D721Med (cell line): ENCODE measurements at regions not wholly inside any gene's neighbourhood (a gene's known extent, or its start where the extent isn't known, plus 50 kb on each side); places are given as distances from the start of the nearest gene placed in this dataset.
"Not testable (repeated sequence)": the region's sequence is repeated elsewhere in the genome, so short reads cannot be mapped to it uniquely, and the experiment has no call there.

Source experiments
- DNase-seq: peaks from one replicate; pipeline ENCODE4 v3.0.0; 2011; ENCODE audit warnings: low spot score; ENCODE audit not compliant: insufficient read length
- FAIRE-seq: peaks from 2 replicates; lab custom pipeline; 2011; peaks lifted over from hg19 to GRCh38; lab: Jason Lieb, UNC
- TF ChIP-seq, protein P1 (sequence below): IDR thresholded peaks from 2 replicates; pipeline ENCODE4 v1.5.1; 2012; ENCODE audit warnings: mild to moderate bottlenecking, control low read depth; ENCODE audit not compliant: insufficient read depth; ENCODE audit errors: missing control alignments

DNA sequence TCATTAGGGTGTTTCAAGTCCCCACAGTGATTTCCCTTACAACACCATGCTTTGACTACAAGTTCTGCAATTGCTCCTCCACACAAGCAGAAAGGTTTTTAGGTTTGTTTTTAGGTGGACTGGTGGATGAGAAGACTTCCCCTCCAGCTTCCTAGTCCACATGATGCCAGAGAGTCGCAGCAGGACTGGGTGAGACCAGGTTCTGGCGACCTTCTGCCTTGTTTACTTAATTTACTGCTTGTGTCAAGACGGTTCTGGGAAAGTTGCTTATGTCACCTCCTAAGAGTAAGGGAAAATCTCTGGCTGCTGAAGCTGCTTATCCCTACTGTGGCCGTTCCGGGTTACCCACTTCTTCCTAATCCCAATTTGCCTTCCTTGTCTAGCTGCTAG lies 76.4 kb downstream of the GLUL start:
- FAIRE-seq = peak; percentile 83
- TF ChIP-seq, protein P1, sequence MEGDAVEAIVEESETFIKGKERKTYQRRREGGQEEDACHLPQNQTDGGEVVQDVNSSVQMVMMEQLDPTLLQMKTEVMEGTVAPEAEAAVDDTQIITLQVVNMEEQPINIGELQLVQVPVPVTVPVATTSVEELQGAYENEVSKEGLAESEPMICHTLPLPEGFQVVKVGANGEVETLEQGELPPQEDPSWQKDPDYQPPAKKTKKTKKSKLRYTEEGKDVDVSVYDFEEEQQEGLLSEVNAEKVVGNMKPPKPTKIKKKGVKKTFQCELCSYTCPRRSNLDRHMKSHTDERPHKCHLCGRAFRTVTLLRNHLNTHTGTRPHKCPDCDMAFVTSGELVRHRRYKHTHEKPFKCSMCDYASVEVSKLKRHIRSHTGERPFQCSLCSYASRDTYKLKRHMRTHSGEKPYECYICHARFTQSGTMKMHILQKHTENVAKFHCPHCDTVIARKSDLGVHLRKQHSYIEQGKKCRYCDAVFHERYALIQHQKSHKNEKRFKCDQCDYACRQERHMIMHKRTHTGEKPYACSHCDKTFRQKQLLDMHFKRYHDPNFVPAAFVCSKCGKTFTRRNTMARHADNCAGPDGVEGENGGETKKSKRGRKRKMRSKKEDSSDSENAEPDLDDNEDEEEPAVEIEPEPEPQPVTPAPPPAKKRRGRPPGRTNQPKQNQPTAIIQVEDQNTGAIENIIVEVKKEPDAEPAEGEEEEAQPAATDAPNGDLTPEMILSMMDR = no peak
- no peak for DNase-seq

DNA sequence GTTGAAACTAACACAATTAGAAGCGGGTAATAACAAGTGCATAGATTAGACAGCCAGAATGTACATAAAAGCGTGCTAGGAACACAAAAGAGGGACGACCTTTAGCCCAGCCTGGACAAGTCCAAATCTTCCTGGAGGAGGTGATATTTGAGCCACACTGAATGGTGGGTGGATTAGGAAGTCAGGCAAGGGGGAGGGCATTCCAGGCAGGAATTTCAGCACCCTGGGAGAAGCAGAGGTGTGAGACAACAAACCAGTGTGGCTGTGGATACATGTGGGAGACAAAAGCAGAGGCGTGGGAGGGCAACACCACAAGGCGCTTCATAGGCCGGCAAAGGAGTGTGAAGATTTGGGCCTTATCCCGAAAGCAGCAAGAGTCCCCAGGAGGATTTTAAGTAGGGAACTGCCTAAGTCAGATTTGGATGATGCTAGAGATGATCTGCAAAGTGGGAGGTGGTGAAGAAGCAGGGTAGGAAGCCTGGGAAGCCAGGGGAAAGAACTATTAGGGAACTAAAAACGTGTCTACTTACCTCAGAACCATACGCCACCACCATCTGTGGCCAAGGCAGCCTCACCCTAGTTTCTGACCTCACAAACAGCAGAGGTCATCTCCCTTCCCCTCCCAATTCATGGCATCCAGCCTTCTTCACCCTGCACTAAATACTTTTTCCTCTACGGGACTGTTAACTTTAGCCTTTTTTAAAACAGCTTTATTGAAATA lies 81.8 kb downstream of the GLUL start:
- no peak for FAIRE-seq
- no peak for DNase-seq
- TF ChIP-seq, protein P1 = no peak

DNA sequence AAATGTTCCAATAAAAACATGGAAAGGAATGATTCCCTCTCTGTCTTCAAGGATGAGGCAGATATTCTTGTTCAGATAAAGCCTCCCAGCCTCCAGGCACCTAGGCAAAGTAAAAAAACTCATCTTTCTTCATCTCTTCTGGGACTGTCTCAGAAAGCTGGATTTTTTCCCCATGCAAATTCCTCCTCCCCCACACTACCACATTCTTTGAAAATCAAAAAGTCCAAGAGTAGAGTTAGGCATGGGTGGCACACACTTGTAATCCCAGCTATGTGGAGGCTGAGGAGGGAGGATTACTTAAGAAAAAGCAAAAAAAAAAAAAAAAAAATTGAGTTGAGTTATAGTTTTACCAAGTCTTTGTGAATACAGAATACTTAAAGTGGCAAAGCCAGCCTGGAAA lies 82.8 kb downstream of the GLUL start:
- FAIRE-seq (no peak), DNase-seq (no peak)
- TF ChIP-seq, protein P1 = no peak

DNA sequence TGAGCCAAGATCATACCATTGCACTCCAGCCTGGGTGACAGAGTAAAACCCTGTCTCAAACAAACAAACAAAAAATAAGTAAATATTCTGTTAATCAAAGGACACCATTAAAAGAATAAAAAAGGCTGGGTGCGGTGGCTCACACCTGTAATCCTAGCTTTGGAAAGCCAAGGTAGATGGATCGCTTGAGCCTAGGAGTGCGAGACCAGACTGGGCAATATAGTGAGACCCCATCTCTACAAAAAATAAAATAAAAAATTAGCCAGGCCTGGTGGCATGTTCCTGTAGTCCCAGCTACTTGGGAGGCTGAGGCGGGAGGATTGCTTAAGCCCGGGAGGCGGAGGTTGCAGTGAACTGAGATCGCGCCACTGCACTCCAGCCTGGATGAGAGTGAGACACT lies 84.1 kb downstream of the GLUL start:
- FAIRE-seq = not testable (repeated sequence)

DNA sequence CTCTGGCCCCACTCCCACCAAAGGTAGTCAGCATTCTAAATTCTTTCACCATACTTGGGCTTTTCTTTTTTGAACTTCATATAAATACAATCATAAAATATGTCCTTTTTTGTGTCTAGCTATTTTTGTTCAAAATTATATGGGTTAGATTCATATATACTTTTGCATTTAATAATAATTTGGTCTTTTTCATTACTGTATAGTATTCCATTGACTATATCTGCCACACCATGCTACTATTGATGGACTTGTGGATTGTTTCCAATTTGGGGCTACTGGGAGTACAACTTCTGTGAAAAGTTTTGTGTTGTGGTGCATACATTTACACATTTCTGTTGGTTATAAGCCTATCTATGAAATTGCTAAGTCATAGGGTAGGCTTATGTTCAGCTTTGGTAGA lies 85.7 kb downstream of the GLUL start:
- FAIRE-seq (no peak), DNase-seq (no peak)
- TF ChIP-seq, protein P1 = no peak

More for the DNA sequence above, 84.1 kb downstream of the GLUL start:
- DNase-seq = not testable (repeated sequence)

DNA sequence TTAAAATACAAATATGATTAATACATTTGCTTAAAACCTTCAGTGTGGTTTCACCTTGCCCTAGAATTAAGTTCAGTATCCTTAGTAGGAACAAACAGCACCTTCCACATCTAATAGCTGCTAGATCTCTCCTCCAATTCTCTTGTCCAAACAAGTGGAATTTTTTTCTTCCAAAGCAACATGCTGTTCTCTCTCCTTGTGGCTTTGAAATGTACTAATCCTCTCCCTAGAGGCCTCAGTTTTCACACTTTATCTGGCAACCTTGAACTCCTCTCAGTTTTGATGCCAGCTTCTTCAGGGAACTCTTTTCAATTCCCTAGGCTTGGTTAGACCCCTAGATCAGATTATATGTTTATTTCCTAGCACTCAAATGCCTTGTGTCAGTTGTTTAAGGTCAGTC lies 87.0 kb downstream of the GLUL start:
- FAIRE-seq (peak; percentile 67), DNase-seq (no peak)
- TF ChIP-seq, protein P1 = no peak

DNA sequence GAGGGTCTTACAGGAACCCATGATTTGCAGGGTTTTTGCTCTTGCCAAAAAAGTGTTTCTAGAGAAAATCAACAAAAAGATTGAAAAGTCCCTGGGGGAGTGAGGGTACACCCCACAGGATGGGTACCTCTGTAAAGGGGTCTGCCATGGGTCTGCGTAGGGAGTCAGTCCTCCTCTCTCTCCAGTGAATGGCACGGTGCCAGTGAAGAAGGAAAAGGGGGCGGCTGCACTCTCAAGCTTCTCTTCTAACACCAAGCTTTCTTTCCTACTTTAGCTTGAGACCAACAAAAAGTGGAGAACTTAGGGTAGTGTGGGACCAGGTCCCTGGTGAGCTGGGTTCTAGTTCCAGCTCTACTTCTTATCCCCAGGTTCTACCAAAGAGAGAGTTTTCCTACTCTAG lies 87.4 kb downstream of the GLUL start:
- FAIRE-seq (no peak), DNase-seq (no peak)
- TF ChIP-seq, protein P1 = no peak

DNA sequence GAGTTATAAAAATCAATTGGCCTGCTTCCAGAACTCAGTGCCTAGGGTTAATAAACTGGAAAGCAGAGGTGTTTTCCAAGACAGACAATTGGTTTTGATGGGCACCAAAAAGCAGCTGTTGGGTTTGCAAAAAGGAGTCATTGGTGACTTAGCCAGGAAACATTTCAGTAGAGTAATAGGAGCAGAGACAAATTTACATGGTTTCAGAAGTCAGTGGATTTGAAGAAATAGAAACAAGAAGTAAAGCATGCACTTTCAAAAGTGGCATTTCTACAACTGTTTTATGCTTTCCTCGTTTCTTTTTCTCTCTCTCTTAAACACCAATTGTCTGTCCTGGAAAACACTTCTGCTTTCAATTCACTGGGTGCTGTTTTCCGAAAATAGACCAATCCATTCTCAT lies 87.8 kb downstream of the GLUL start:
- FAIRE-seq (no peak), DNase-seq (no peak)
- TF ChIP-seq, protein P1 = no peak
